D721Med (cell line): ENCODE measurements at regions not wholly inside any gene's neighbourhood (a gene's known extent, or its start where the extent isn't known, plus 50 kb on each side); places are given as distances from the start of the nearest gene placed in this dataset.
"Not testable (repeated sequence)": the region's sequence is repeated elsewhere in the genome, so short reads cannot be mapped to it uniquely, and the experiment has no call there.

Experiments
- DNase-seq: peaks from one replicate; pipeline ENCODE4 v3.0.0; 2011; ENCODE audit warnings: low spot score; ENCODE audit not compliant: insufficient read length
- FAIRE-seq: peaks from 2 replicates; lab custom pipeline; 2011; peaks lifted over from hg19 to GRCh38; lab: Jason Lieb, UNC
- CTCF ChIP-seq: IDR thresholded peaks from 2 replicates; pipeline ENCODE4 v1.5.1; 2012; ENCODE audit warnings: mild to moderate bottlenecking, control low read depth; ENCODE audit not compliant: insufficient read depth; ENCODE audit errors: missing control alignments

GRCh38 chr10:21125471-21126228, 228.5 kb upstream of the NEBL start:
- no peak for TF ChIP-seq CTCF
- FAIRE-seq: no peak
- DNase-seq: no peak

- DNase-seq (no peak), FAIRE-seq (no peak)
- TF ChIP-seq CTCF: no peak
Observed at GRCh38 chr10:21122907-21123306, 225.8 kb upstream of the NEBL start.

GRCh38 chr10:21121822-21122221, 224.7 kb upstream of the NEBL start:
- DNase-seq, FAIRE-seq: not testable (repeated sequence)

GRCh38 chr10:21114683-21115082, 217.6 kb upstream of the NEBL start:
- no peak for TF ChIP-seq CTCF
- FAIRE-seq (no peak), DNase-seq (no peak)

- TF ChIP-seq CTCF: no peak
- FAIRE-seq: no peak
- no peak for DNase-seq
Observed at GRCh38 chr10:21110358-21110757, 213.2 kb upstream of the NEBL start.

GRCh38 chr10:21106931-21107330, 209.8 kb upstream of the NEBL start:
- FAIRE-seq, DNase-seq: not testable (repeated sequence)

GRCh38 chr10:21105331-21105730, 208.2 kb upstream of the NEBL start:
- not testable (repeated sequence) for DNase-seq, FAIRE-seq

GRCh38 chr10:21100871-21101514, 203.9 kb upstream of the NEBL start:
- no peak for TF ChIP-seq CTCF
- DNase-seq (no peak), FAIRE-seq (no peak)
